ENCODE measurements at regions not wholly inside any gene's neighbourhood (a gene's known extent, or its start where the extent isn't known, plus 50 kb on each side); places are given as distances from the start of the nearest gene placed in this dataset.

GRCh38 chr2:65539633-65540032 is 107.2 kb upstream of the SPRED2 start:
- TF ChIP-seq, protein P1, sequence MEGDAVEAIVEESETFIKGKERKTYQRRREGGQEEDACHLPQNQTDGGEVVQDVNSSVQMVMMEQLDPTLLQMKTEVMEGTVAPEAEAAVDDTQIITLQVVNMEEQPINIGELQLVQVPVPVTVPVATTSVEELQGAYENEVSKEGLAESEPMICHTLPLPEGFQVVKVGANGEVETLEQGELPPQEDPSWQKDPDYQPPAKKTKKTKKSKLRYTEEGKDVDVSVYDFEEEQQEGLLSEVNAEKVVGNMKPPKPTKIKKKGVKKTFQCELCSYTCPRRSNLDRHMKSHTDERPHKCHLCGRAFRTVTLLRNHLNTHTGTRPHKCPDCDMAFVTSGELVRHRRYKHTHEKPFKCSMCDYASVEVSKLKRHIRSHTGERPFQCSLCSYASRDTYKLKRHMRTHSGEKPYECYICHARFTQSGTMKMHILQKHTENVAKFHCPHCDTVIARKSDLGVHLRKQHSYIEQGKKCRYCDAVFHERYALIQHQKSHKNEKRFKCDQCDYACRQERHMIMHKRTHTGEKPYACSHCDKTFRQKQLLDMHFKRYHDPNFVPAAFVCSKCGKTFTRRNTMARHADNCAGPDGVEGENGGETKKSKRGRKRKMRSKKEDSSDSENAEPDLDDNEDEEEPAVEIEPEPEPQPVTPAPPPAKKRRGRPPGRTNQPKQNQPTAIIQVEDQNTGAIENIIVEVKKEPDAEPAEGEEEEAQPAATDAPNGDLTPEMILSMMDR (IDR thresholded peaks at IDR 0.05 in 4 of 5, conservative IDR thresholded peaks at IDR 0.05 in 1 of 5) = no peak
- TF ChIP-seq POLR2A (IDR thresholded peaks at IDR 0.05) = no peak
